ENCODE measurements at regions not wholly inside any gene's neighbourhood (a gene's known extent, or its start where the extent isn't known, plus 50 kb on each side); places are given as distances from the start of the nearest gene placed in this dataset.

- H3K4me3 ChIP-seq (ENCODE audit: low read depth in 1 of 2, low read length in 2 of 2) = no peak overlapping the region
- WGBS, 2 donors = 88 to 90% methylated on average over 5 of the region's 5 CpGs
- no peaks in the 10 kb centered on the region for H3K9me3 ChIP-seq (ENCODE audit: control insufficient read depth in 2 of 2, insufficient read depth in 1 of 2, low read depth in 1 of 2, low read length in 1 of 2)
- no peaks in the 10 kb centered on the region for H3K36me3 ChIP-seq (ENCODE audit: control insufficient read depth in 2 of 2, insufficient read depth in 2 of 2, low read length in 1 of 2)
- no peak overlapping the region for H3K27ac ChIP-seq (ENCODE audit: low read depth in 2 of 2, low read length in 1 of 2)
- H3K27me3 ChIP-seq (ENCODE audit: control insufficient read depth in 1 of 2, insufficient read depth in 2 of 2, low read length in 2 of 2) = no peaks in the 10 kb centered on the region
- H3K4me1 ChIP-seq (ENCODE audit: control insufficient read depth in 2 of 2, insufficient read depth in 2 of 2, low read length in 1 of 2) = no peaks in the 10 kb centered on the region
Measured at GRCh38 chr7:53520841-53521240, 485.4 kb downstream of the POM121L12 start.

- no peak overlapping the region for H3K27ac ChIP-seq (ENCODE audit: low read depth in 2 of 2, low read length in 1 of 2)
- 80 to 84% methylated on average over 1 of the region's 1 CpG for WGBS, 2 donors
- no peaks in the 10 kb centered on the region for H3K9me3 ChIP-seq (ENCODE audit: control insufficient read depth in 2 of 2, insufficient read depth in 1 of 2, low read depth in 1 of 2, low read length in 1 of 2)
- H3K4me1 ChIP-seq (ENCODE audit: control insufficient read depth in 2 of 2, insufficient read depth in 2 of 2, low read length in 1 of 2) = no peaks in the 10 kb centered on the region
- H3K36me3 ChIP-seq (ENCODE audit: control insufficient read depth in 2 of 2, insufficient read depth in 2 of 2, low read length in 1 of 2) = no peaks in the 10 kb centered on the region
- H3K27me3 ChIP-seq (ENCODE audit: control insufficient read depth in 1 of 2, insufficient read depth in 2 of 2, low read length in 2 of 2) = no peaks in the 10 kb centered on the region
- H3K4me3 ChIP-seq (ENCODE audit: low read depth in 1 of 2, low read length in 2 of 2) = no peak overlapping the region
Measured at GRCh38 chr7:53521638-53522184, 486.3 kb downstream of the POM121L12 start.

GRCh38 chr7:53539558-53539957, 504.1 kb downstream of the POM121L12 start:
- no peaks in the 10 kb centered on the region for H3K27me3 ChIP-seq (ENCODE audit: control insufficient read depth in 1 of 2, insufficient read depth in 2 of 2, low read length in 2 of 2)
- no peaks in the 10 kb centered on the region for H3K36me3 ChIP-seq (ENCODE audit: control insufficient read depth in 2 of 2, insufficient read depth in 2 of 2, low read length in 1 of 2)
- no peaks in the 10 kb centered on the region for H3K4me1 ChIP-seq (ENCODE audit: control insufficient read depth in 2 of 2, insufficient read depth in 2 of 2, low read length in 1 of 2)
- H3K9me3 ChIP-seq (ENCODE audit: control insufficient read depth in 2 of 2, insufficient read depth in 1 of 2, low read depth in 1 of 2, low read length in 1 of 2) = no peaks in the 10 kb centered on the region
- no peak overlapping the region for H3K4me3 ChIP-seq (ENCODE audit: low read depth in 1 of 2, low read length in 2 of 2)
- WGBS, 2 donors = 91 to 94% methylated on average over 3 of the region's 3 CpGs
- H3K27ac ChIP-seq (ENCODE audit: low read depth in 2 of 2, low read length in 1 of 2) = no peak overlapping the region

GRCh38 chr7:53541475-53541874, 506.0 kb downstream of the POM121L12 start:
- Histone ChIP-seq H3K27ac (ENCODE audit: low read depth in 2 of 2, low read length in 1 of 2) (no peak overlapping the region), H3K36me3 (ENCODE audit: control insufficient read depth in 2 of 2, insufficient read depth in 2 of 2, low read length in 1 of 2) (no peaks in the 10 kb centered on the region), H3K27me3 (ENCODE audit: control insufficient read depth in 1 of 2, insufficient read depth in 2 of 2, low read length in 2 of 2) (no peaks in the 10 kb centered on the region), H3K4me3 (ENCODE audit: low read depth in 1 of 2, low read length in 2 of 2) (no peak overlapping the region), H3K4me1 (ENCODE audit: control insufficient read depth in 2 of 2, insufficient read depth in 2 of 2, low read length in 1 of 2) (no peaks in the 10 kb centered on the region), H3K9me3 (ENCODE audit: control insufficient read depth in 2 of 2, insufficient read depth in 1 of 2, low read depth in 1 of 2, low read length in 1 of 2) (no peaks in the 10 kb centered on the region)
- 39 to 44% methylated on average over 2 of the region's 2 CpGs for WGBS, 2 donors

GRCh38 chr7:53542157-53542556, 506.7 kb downstream of the POM121L12 start:
- Histone ChIP-seq H3K27ac (ENCODE audit: low read depth in 2 of 2, low read length in 1 of 2) (no peak overlapping the region), H3K36me3 (ENCODE audit: control insufficient read depth in 2 of 2, insufficient read depth in 2 of 2, low read length in 1 of 2) (no peaks in the 10 kb centered on the region), H3K9me3 (ENCODE audit: control insufficient read depth in 2 of 2, insufficient read depth in 1 of 2, low read depth in 1 of 2, low read length in 1 of 2) (no peaks in the 10 kb centered on the region), H3K4me3 (ENCODE audit: low read depth in 1 of 2, low read length in 2 of 2) (no peak overlapping the region), H3K27me3 (ENCODE audit: control insufficient read depth in 1 of 2, insufficient read depth in 2 of 2, low read length in 2 of 2) (no peaks in the 10 kb centered on the region), H3K4me1 (ENCODE audit: control insufficient read depth in 2 of 2, insufficient read depth in 2 of 2, low read length in 1 of 2) (no peaks in the 10 kb centered on the region)
- 69 to 71% methylated on average over 5 of the region's 5 CpGs for WGBS, 2 donors
